ENCODE measurements at regions not wholly inside any gene's neighbourhood (a gene's known extent, or its start where the extent isn't known, plus 50 kb on each side); places are given as distances from the start of the nearest gene placed in this dataset.

DNA sequence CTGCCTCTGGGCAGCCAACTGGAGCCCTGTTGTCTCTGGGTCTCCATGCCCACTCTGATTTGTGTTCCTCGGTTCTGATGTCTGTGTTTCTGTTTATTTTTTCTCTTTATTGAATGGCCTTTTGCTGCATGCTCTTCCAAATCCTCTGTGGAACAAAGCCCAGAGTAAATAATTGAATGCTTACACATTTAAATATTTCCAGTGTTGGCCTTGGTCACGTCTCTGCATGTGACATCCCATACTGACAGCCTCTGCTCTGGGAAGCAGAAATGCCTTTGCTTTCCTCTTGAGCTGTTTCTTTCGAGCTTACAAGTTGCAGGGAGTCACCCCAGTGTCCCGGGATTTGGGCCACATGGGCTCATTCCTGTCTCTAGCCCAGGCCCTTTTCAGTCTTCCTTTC lies 267.9 kb downstream of the PTPRU start:
- H3K9me3 ChIP-seq = no peaks in the 10 kb centered on the region
- no peak for TF ChIP-seq CTCF (IDR thresholded peaks at IDR 0.05)
- intact Hi-C loops (cut with DNase I; ENCODE audit: low total_unique reads) = no loop called here
- no peak overlapping the region for H3K4me3 ChIP-seq
- peak in 1 of 2 donors; percentile 47 for DNase-seq
- H3K36me3 ChIP-seq = no peaks in the 10 kb centered on the region
- H3K27ac ChIP-seq = no peak overlapping the region
- H3K4me1 ChIP-seq = no peaks in the 10 kb centered on the region
- H3K27me3 ChIP-seq = peaks cover 0 to 51% of the 10 kb centered on the region in 2 donors

GRCh38 chr1:29502911-29503840 lies 266.9 kb downstream of the PTPRU start:
- no peaks in the 10 kb centered on the region for H3K4me1 ChIP-seq

DNA sequence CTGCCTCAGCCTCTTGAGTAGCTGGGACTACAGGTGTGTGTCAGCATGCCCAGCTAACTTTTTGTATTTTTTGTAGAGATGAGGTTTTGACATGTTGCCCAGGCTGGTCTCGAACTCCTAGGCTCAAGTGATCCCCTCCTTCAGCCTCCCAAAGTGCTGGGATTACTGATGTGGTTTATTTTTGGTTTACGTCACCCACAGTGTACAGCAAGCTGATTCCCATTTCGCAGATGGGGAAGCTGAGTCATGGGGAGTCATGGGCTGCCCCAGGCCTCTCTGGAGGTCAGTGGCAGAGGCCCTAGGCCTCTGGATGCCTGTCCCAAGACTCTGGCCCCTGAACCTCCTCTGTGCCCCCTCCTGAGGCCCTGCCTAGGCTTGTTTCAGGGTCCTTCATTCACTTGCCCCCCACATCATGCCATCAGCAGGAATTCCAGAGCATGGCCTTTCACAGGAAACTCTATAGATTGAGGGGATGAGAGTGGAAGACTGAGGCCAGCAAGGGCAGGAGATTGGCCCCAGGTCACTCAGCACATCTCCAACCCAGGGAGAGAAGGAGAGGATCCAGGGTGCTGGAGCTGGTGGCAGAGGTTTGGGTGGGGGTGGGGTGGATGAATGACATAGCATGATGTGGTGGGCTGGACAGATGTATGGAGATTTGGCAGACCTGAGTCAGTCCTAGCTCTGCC lies 266.0 kb downstream of the PTPRU start:
- no peak for TF ChIP-seq CTCF (IDR thresholded peaks at IDR 0.05)
- no peak overlapping the region for H3K4me3 ChIP-seq
- DNase-seq = peak in 1 of 2 donors; percentile 25
- H3K9me3 ChIP-seq = no peaks in the 10 kb centered on the region
- H3K4me1 ChIP-seq = no peaks in the 10 kb centered on the region
- no peak overlapping the region for H3K27ac ChIP-seq
- H3K36me3 ChIP-seq = no peaks in the 10 kb centered on the region
- intact Hi-C loops (cut with DNase I; ENCODE audit: low total_unique reads) = no loop called here
- peaks cover 0 to 54% of the 10 kb centered on the region in 2 donors for H3K27me3 ChIP-seq

More at GRCh38 chr1:29502911-29503840, 266.9 kb downstream of the PTPRU start:
- no peak for TF ChIP-seq CTCF (IDR thresholded peaks at IDR 0.05)
- Histone ChIP-seq H3K4me3 (no peak overlapping the region), H3K9me3 (no peaks in the 10 kb centered on the region), H3K36me3 (no peaks in the 10 kb centered on the region), H3K27me3 (peaks cover 0 to 51% of the 10 kb centered on the region in 2 donors), H3K27ac (no peak overlapping the region)
- intact Hi-C loops (cut with DNase I; ENCODE audit: low total_unique reads) = no loop called here
- peak in 1 of 2 donors; percentile 13 for DNase-seq

DNA sequence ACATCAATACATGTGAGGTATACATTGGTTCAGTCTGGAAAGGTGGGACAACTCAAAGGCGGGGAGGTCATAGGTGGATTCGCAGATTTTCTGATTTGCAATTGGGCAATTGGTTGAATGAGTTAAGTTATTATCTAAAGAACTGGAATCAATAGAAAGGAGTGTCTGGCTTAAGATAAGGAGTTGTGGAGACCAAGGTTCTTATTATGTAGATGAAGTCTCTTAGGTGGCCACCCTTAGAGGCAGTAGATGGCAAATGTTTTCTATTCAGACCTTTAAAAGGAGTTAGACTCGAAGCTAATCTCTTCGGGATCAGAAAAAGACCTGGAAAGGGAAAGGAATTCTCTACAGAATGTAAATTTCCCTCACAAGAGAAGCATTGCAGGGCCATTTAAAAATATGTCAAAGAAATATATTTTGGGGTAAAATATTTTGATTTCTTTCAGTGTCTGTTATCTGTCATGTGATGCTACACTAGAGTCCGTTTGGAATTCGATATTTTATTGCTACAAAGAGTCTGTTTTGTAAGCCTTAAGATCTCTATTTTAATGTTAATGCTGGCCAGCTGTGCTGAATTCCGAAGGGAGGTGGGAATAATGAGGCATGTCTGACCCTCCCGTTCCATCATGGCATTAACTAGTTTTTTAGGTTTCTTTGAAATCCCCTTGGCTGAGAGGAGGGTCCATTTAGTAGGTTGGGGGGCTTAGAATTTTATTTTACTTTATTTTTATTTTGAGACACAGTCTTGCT lies 265.1 kb downstream of the PTPRU start:
- Histone ChIP-seq H3K4me1 (no peaks in the 10 kb centered on the region), H3K27me3 (peaks cover 0 to 54% of the 10 kb centered on the region in 2 donors), H3K36me3 (no peaks in the 10 kb centered on the region), H3K27ac (no peak overlapping the region), H3K4me3 (no peak overlapping the region), H3K9me3 (peaks cover 0 to 9% (median 6%) of the 10 kb centered on the region in 3 donors)
- DNase-seq = no peak
- intact Hi-C loops (cut with DNase I; ENCODE audit: low total_unique reads) = no loop called here
- TF ChIP-seq CTCF (IDR thresholded peaks at IDR 0.05) = no peak

DNA sequence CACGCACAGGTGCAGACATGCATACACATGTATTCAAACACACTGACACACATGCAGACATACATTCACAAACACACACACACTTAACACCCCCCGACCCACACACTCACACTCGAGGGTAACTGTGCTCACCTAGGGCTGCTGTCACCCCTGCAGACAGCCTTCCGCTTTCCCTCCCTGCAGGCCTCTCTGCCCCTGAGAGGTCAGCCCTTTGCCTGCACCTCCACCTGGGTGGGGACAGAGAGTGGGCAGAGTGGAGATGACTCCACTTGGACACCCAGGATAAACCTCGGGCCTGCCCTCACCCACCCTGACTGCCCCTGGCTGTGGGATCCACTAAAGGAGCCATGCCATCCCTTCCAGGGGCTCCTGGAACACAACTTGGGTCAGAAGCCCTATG lies 264.3 kb downstream of the PTPRU start:
- DNase-seq = peak in 1 of 2 donors; percentile 29
- TF ChIP-seq CTCF (IDR thresholded peaks at IDR 0.05) = no peak
- Histone ChIP-seq H3K9me3 (peaks cover 0 to 13% (median 9%) of the 10 kb centered on the region in 3 donors), H3K27me3 (peaks cover 0 to 47% of the 10 kb centered on the region in 2 donors), H3K4me1 (no peaks in the 10 kb centered on the region), H3K36me3 (no peaks in the 10 kb centered on the region), H3K27ac (no peak overlapping the region), H3K4me3 (no peak overlapping the region)
- intact Hi-C loops (cut with DNase I; ENCODE audit: low total_unique reads) = no loop called here

All from tibial artery (tissue), 4 donors.